ENCODE measurements at regions not wholly inside any gene's neighbourhood (a gene's known extent, or its start where the extent isn't known, plus 50 kb on each side); places are given as distances from the start of the nearest gene placed in this dataset.

DNA sequence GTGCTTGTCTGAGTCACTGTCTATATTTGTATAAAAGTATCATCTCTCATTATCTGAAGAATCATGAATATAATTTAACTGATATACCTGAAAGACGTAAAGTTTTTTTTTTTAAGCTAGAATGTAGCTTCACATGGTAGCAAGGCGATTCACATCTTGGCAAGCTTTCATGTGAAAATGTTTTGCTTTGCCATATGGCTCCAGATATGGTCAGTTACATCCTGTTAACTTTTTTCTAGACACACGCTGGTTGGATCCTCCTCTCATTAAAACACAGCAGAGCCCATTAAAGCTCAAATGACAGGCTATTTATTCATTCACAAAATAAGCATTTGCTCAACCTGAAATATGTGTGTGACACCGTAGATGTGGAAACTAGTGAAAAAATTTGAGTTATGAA lies 412.8 kb downstream of the KIF2B start:
- ChIA-PET POLR2A (ENCODE audit: low non-redundant PET) (no interaction called here), CTCF (no interaction called here)
- TF ChIP-seq, protein P1, sequence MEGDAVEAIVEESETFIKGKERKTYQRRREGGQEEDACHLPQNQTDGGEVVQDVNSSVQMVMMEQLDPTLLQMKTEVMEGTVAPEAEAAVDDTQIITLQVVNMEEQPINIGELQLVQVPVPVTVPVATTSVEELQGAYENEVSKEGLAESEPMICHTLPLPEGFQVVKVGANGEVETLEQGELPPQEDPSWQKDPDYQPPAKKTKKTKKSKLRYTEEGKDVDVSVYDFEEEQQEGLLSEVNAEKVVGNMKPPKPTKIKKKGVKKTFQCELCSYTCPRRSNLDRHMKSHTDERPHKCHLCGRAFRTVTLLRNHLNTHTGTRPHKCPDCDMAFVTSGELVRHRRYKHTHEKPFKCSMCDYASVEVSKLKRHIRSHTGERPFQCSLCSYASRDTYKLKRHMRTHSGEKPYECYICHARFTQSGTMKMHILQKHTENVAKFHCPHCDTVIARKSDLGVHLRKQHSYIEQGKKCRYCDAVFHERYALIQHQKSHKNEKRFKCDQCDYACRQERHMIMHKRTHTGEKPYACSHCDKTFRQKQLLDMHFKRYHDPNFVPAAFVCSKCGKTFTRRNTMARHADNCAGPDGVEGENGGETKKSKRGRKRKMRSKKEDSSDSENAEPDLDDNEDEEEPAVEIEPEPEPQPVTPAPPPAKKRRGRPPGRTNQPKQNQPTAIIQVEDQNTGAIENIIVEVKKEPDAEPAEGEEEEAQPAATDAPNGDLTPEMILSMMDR (conservative IDR thresholded peaks at IDR 0.05; ENCODE audit: low read depth): no peak
- H3K27ac ChIP-seq: no peak overlapping the region
- DNase-seq (ENCODE audit: low spot score): no peak

GRCh38 chr17:54237911-54238515 lies 415.3 kb downstream of the KIF2B start:
- TF ChIP-seq, protein P1 (conservative IDR thresholded peaks at IDR 0.05; ENCODE audit: low read depth): no peak
- ChIA-PET CTCF (interaction anchor here (0.5 kb wide), 1 partner anchor 556 kb away, joined by 3 read pairs; no protein-coding TSS in a partner anchor), POLR2A (ENCODE audit: low non-redundant PET) (no interaction called here)
- no peak overlapping the region for H3K27ac ChIP-seq
- no peak for DNase-seq (ENCODE audit: low spot score)

GRCh38 chr17:54239291-54239690 lies 416.6 kb downstream of the KIF2B start:
- CTCF ChIA-PET: interaction anchor here (0.6 kb wide), 1 partner anchor 26 kb away, joined by 3 read pairs; no protein-coding TSS in a partner anchor
- no peak overlapping the region for H3K27ac ChIP-seq
- POLR2A ChIA-PET (ENCODE audit: low non-redundant PET): no interaction called here
- TF ChIP-seq, protein P1 (conservative IDR thresholded peaks at IDR 0.05; ENCODE audit: low read depth): no peak
- no peak for DNase-seq (ENCODE audit: low spot score)

- no peak for DNase-seq (ENCODE audit: low spot score)
- no peak overlapping the region for H3K27ac ChIP-seq
- CTCF ChIA-PET: interaction anchor here (0.6 kb wide), 1 partner anchor 635 kb away, joined by 4 read pairs; no protein-coding TSS in a partner anchor
Observed at GRCh38 chr17:54255696-54256095, 433.0 kb downstream of the KIF2B start.

DNA sequence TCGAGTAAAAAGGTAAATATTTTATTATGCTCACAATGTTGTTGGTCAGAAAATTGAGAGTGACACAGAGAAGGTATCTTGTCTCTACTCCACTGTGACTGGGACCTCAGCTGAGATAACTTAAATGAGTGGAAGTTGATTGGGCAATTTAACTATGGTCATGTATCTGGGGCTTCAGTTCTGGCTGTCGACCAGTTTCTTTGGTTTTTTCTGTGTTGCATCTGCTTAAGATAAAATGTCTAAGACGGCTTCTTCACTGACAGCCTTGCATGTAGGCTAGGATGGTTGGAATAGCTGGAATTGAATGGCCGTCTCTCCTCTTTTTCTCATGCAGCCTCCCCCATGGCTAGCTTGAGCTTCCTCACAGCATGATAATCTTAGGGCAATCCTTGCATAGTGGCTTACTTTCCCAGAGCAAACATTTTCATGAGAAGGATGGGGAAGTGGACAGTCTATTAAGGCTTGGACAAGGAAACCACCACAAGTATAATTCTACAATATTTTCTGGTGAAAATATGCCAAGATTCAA lies 433.7 kb downstream of the KIF2B start:
- ChIA-PET CTCF (no interaction called here), POLR2A (ENCODE audit: low non-redundant PET) (no interaction called here)
- no peak for DNase-seq (ENCODE audit: low spot score)
- TF ChIP-seq, protein P1 (conservative IDR thresholded peaks at IDR 0.05; ENCODE audit: low read depth): no peak
- H3K27ac ChIP-seq: no peak overlapping the region

More at GRCh38 chr17:54255696-54256095, 433.0 kb downstream of the KIF2B start:
- TF ChIP-seq, protein P1 (conservative IDR thresholded peaks at IDR 0.05; ENCODE audit: low read depth): no peak
- POLR2A ChIA-PET (ENCODE audit: low non-redundant PET): no interaction called here

GRCh38 chr17:54257440-54257839 lies 434.7 kb downstream of the KIF2B start:
- CTCF ChIA-PET: interaction anchor here (0.7 kb wide), 1 partner anchor 205 kb away, joined by 3 read pairs; no protein-coding TSS in a partner anchor
- no peak for DNase-seq (ENCODE audit: low spot score)
- TF ChIP-seq, protein P1 (conservative IDR thresholded peaks at IDR 0.05; ENCODE audit: low read depth): no peak
- POLR2A ChIA-PET (ENCODE audit: low non-redundant PET): no interaction called here
- no peak overlapping the region for H3K27ac ChIP-seq
